ENCODE measurements at regions not wholly inside any gene's neighbourhood (a gene's known extent, or its start where the extent isn't known, plus 50 kb on each side); places are given as distances from the start of the nearest gene placed in this dataset.

DNA sequence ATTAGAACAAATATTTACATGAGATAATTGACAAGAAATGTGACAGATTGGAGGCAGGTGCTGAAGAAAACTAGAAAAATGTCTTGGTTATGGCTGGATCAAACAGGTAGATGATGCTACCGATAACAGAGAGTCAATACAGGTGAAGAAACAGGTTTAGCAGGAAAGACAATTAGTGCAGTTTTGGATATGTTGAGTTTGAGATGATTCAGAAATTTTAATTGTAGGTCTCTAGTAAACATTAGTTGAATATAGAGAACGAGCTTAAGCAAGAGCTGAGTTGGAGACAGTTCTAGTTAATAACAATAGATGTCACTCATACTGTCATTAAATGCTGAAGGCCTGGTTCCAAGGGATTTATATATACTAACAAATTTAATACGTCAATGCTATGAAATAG, 524.4 kb downstream of the NSUN3 start:
- no peaks in the 10 kb centered on the region for H3K4me1 ChIP-seq (ENCODE audit: insufficient read depth)
- no peak overlapping the region for H3K27ac ChIP-seq (ENCODE audit: low read depth)
- no peak overlapping the region for H2AFZ ChIP-seq
- H3K36me3 ChIP-seq (ENCODE audit: insufficient read depth), result no peaks in the 10 kb centered on the region
- H3K27me3 ChIP-seq (ENCODE audit: insufficient read depth), result no peaks in the 10 kb centered on the region
- Mint-ChIP-seq H3K9me3 (no peaks in the 10 kb centered on the region), H3K4me1 (no peaks in the 10 kb centered on the region), H3K36me3 (ENCODE audit: low read depth) (no peaks in the 10 kb centered on the region), H3K27ac (no peak overlapping the region), H3K4me3 (no peak overlapping the region), H3K27me3 (ENCODE audit: insufficient read depth, low read depth, poor library complexity) (no peaks in the 10 kb centered on the region)
- ATAC-seq, result no peak
- H3K79me2 ChIP-seq (replicated peaks; ENCODE audit: insufficient read depth), result no peaks in the 10 kb centered on the region
- no peak for DNase-seq (ENCODE audit: low spot score)
- no peaks in the 10 kb centered on the region for H3F3A ChIP-seq (replicated peaks; ENCODE audit: low read depth)
- H4K20me1 ChIP-seq (replicated peaks; ENCODE audit: insufficient read depth), result no peaks in the 10 kb centered on the region
- TF ChIP-seq ZNF331 (CRISPR knock-in tag; IDR thresholded peaks at IDR 0.05; ENCODE audit: low read depth) (no peak), EZH2phosphoT487 (IDR thresholded peaks at IDR 0.05; ENCODE audit: unreplicated experiment) (no peak), CREB1 (CRISPR knock-in tag; IDR thresholded peaks at IDR 0.05; ENCODE audit: low read depth) (no peak), REST (IDR thresholded peaks at IDR 0.05; ENCODE audit: unreplicated experiment) (no peak), ZNF462 (CRISPR knock-in tag; IDR thresholded peaks at IDR 0.05) (no peak), JUNB (IDR thresholded peaks at IDR 0.05; ENCODE audit: unreplicated experiment) (no peak)
- TF ChIP-seq, protein P1, sequence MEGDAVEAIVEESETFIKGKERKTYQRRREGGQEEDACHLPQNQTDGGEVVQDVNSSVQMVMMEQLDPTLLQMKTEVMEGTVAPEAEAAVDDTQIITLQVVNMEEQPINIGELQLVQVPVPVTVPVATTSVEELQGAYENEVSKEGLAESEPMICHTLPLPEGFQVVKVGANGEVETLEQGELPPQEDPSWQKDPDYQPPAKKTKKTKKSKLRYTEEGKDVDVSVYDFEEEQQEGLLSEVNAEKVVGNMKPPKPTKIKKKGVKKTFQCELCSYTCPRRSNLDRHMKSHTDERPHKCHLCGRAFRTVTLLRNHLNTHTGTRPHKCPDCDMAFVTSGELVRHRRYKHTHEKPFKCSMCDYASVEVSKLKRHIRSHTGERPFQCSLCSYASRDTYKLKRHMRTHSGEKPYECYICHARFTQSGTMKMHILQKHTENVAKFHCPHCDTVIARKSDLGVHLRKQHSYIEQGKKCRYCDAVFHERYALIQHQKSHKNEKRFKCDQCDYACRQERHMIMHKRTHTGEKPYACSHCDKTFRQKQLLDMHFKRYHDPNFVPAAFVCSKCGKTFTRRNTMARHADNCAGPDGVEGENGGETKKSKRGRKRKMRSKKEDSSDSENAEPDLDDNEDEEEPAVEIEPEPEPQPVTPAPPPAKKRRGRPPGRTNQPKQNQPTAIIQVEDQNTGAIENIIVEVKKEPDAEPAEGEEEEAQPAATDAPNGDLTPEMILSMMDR (conservative IDR thresholded peaks at IDR 0.05; ENCODE audit: low read depth in 2 of 2), result no peak
- no peaks in the 10 kb centered on the region for H3K9me2 ChIP-seq (ENCODE audit: insufficient read depth)
- no peak overlapping the region for H3K4me3 ChIP-seq
- H3K4me2 ChIP-seq, result no peak overlapping the region

All from GM23338 (cell line).